ENCODE measurements at regions not wholly inside any gene's neighbourhood (a gene's known extent, or its start where the extent isn't known, plus 50 kb on each side); places are given as distances from the start of the nearest gene placed in this dataset.

- TF ChIP-seq POLR2AphosphoS5 (IDR thresholded peaks at IDR 0.05; ENCODE audit: low read depth, low read length) (no peak), POLR2A (IDR thresholded peaks at IDR 0.05; ENCODE audit: low read depth, low read length) (no peak)
Measured at GRCh38 chr11:11028017-11028692, 170.3 kb upstream of the ZBED5 start.
